ENCODE measurements at regions not wholly inside any gene's neighbourhood (a gene's known extent, or its start where the extent isn't known, plus 50 kb on each side); places are given as distances from the start of the nearest gene placed in this dataset.

DNA sequence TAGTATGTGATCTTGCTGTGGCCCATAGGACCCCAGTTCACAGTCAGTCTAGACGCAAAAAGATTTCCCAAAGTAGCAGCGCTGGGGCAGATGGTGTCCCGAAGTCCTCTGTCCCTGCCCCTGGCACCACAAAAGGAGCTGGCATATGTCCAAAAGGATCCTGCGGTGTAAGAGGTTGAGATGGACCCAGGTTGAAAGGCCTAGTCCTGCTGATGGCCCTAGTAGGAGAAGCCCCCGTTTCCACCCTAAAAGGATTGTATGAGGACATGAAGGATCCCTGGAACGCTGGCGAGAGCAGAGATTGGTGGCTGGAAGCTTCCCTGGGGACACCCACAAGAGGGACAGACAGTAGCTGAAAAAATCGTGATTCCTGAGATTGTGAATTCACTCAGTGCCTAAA, 58.0 kb upstream of the DCAF8L1 start:
- Mint-ChIP-seq H3K36me3 (no peaks in the 10 kb centered on the region), H3K27ac (no peak overlapping the region), H3K4me1 (no peaks in the 10 kb centered on the region), H3K9me3 (peaks cover 36% of the 10 kb centered on the region), H3K4me3 (no peak overlapping the region), H3K27me3 (ENCODE audit: low read depth) (no peaks in the 10 kb centered on the region)
- DNase-seq (ENCODE audit: low spot score in 2 of 2, unreplicated experiment in 2 of 2) = no peak
- TF ChIP-seq, protein P1, sequence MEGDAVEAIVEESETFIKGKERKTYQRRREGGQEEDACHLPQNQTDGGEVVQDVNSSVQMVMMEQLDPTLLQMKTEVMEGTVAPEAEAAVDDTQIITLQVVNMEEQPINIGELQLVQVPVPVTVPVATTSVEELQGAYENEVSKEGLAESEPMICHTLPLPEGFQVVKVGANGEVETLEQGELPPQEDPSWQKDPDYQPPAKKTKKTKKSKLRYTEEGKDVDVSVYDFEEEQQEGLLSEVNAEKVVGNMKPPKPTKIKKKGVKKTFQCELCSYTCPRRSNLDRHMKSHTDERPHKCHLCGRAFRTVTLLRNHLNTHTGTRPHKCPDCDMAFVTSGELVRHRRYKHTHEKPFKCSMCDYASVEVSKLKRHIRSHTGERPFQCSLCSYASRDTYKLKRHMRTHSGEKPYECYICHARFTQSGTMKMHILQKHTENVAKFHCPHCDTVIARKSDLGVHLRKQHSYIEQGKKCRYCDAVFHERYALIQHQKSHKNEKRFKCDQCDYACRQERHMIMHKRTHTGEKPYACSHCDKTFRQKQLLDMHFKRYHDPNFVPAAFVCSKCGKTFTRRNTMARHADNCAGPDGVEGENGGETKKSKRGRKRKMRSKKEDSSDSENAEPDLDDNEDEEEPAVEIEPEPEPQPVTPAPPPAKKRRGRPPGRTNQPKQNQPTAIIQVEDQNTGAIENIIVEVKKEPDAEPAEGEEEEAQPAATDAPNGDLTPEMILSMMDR (IDR thresholded peaks at IDR 0.05; ENCODE audit: unreplicated experiment) = no peak

Measured in mesothelial cell of epicardium (in vitro differentiated cells).